ENCODE measurements at regions not wholly inside any gene's neighbourhood (a gene's known extent, or its start where the extent isn't known, plus 50 kb on each side); places are given as distances from the start of the nearest gene placed in this dataset.

- WGBS, 2 experiments, result 97% methylated on average over 2 of the region's 2 CpGs; no CpG with 5 or more reads in 1 of the 2 experiments
- Histone ChIP-seq H3K4me3 (ENCODE audit: insufficient read depth, low read depth, low read length) (no peak overlapping the region), H3K4me1 (ENCODE audit: control insufficient read depth, insufficient read depth, low read length) (no peaks in the 10 kb centered on the region), H3K27ac (ENCODE audit: insufficient read depth, low read depth, low read length, poor library complexity, severe bottlenecking) (no peak overlapping the region), H3K9me3 (ENCODE audit: control insufficient read depth, low read length) (no peaks in the 10 kb centered on the region), H3K36me3 (ENCODE audit: control insufficient read depth, insufficient read depth, low read length) (no peaks in the 10 kb centered on the region), H3K27me3 (ENCODE audit: control insufficient read depth, insufficient read depth, low read length, poor library complexity, severe bottlenecking) (no peaks in the 10 kb centered on the region)
Observed at GRCh38 chr9:28177142-28177541, 603.9 kb upstream of the C9orf72 start.

- 84 to 91% methylated on average over 4 of the region's 4 CpGs for WGBS, 2 experiments
- no peak overlapping the region for H3K4me3 ChIP-seq (ENCODE audit: insufficient read depth, low read depth, low read length)
- no peaks in the 10 kb centered on the region for H3K27me3 ChIP-seq (ENCODE audit: control insufficient read depth, insufficient read depth, low read length, poor library complexity, severe bottlenecking)
- no peaks in the 10 kb centered on the region for H3K36me3 ChIP-seq (ENCODE audit: control insufficient read depth, insufficient read depth, low read length)
- no peak overlapping the region for H3K27ac ChIP-seq (ENCODE audit: insufficient read depth, low read depth, low read length, poor library complexity, severe bottlenecking)
- no peaks in the 10 kb centered on the region for H3K9me3 ChIP-seq (ENCODE audit: control insufficient read depth, low read length)
- no peaks in the 10 kb centered on the region for H3K4me1 ChIP-seq (ENCODE audit: control insufficient read depth, insufficient read depth, low read length)
Observed at GRCh38 chr9:28177925-28178324, 604.6 kb upstream of the C9orf72 start.

GRCh38 chr9:28179893-28180292 is 606.6 kb upstream of the C9orf72 start:
- H3K4me1 ChIP-seq (ENCODE audit: control insufficient read depth, insufficient read depth, low read length), result no peaks in the 10 kb centered on the region
- H3K27me3 ChIP-seq (ENCODE audit: control insufficient read depth, insufficient read depth, low read length, poor library complexity, severe bottlenecking), result no peaks in the 10 kb centered on the region
- no peaks in the 10 kb centered on the region for H3K9me3 ChIP-seq (ENCODE audit: control insufficient read depth, low read length)
- WGBS, 2 experiments, result 82 to 95% methylated on average over 2 of the region's 2 CpGs
- H3K36me3 ChIP-seq (ENCODE audit: control insufficient read depth, insufficient read depth, low read length), result no peaks in the 10 kb centered on the region
- H3K27ac ChIP-seq (ENCODE audit: insufficient read depth, low read depth, low read length, poor library complexity, severe bottlenecking), result no peak overlapping the region
- no peak overlapping the region for H3K4me3 ChIP-seq (ENCODE audit: insufficient read depth, low read depth, low read length)

GRCh38 chr9:28190981-28191380 is 617.7 kb upstream of the C9orf72 start:
- H3K4me1 ChIP-seq (ENCODE audit: control insufficient read depth, insufficient read depth, low read length), result no peaks in the 10 kb centered on the region
- H3K36me3 ChIP-seq (ENCODE audit: control insufficient read depth, insufficient read depth, low read length), result no peaks in the 10 kb centered on the region
- 100% methylated on average over 1 of the region's 2 CpGs for WGBS, 2 experiments
- no peaks in the 10 kb centered on the region for H3K9me3 ChIP-seq (ENCODE audit: control insufficient read depth, low read length)
- no peak overlapping the region for H3K27ac ChIP-seq (ENCODE audit: insufficient read depth, low read depth, low read length, poor library complexity, severe bottlenecking)
- H3K4me3 ChIP-seq (ENCODE audit: insufficient read depth, low read depth, low read length), result no peak overlapping the region
- H3K27me3 ChIP-seq (ENCODE audit: control insufficient read depth, insufficient read depth, low read length, poor library complexity, severe bottlenecking), result no peaks in the 10 kb centered on the region

- Histone ChIP-seq H3K9me3 (ENCODE audit: control insufficient read depth, low read length) (no peaks in the 10 kb centered on the region), H3K4me3 (ENCODE audit: insufficient read depth, low read depth, low read length) (no peak overlapping the region), H3K27me3 (ENCODE audit: control insufficient read depth, insufficient read depth, low read length, poor library complexity, severe bottlenecking) (no peaks in the 10 kb centered on the region), H3K4me1 (ENCODE audit: control insufficient read depth, insufficient read depth, low read length) (no peaks in the 10 kb centered on the region), H3K27ac (ENCODE audit: insufficient read depth, low read depth, low read length, poor library complexity, severe bottlenecking) (no peak overlapping the region), H3K36me3 (ENCODE audit: control insufficient read depth, insufficient read depth, low read length) (no peaks in the 10 kb centered on the region)
Observed at GRCh38 chr9:28197653-28198052, 624.4 kb upstream of the C9orf72 start.

- Histone ChIP-seq H3K27me3 (ENCODE audit: control insufficient read depth, insufficient read depth, low read length, poor library complexity, severe bottlenecking) (no peaks in the 10 kb centered on the region), H3K27ac (ENCODE audit: insufficient read depth, low read depth, low read length, poor library complexity, severe bottlenecking) (no peak overlapping the region), H3K4me1 (ENCODE audit: control insufficient read depth, insufficient read depth, low read length) (no peaks in the 10 kb centered on the region), H3K9me3 (ENCODE audit: control insufficient read depth, low read length) (no peaks in the 10 kb centered on the region), H3K36me3 (ENCODE audit: control insufficient read depth, insufficient read depth, low read length) (no peaks in the 10 kb centered on the region), H3K4me3 (ENCODE audit: insufficient read depth, low read depth, low read length) (no peak overlapping the region)
- 86% methylated on average over 1 of the region's 1 CpG; no CpG with 5 or more reads in 1 of the 2 experiments for WGBS, 2 experiments
Observed at GRCh38 chr9:28203036-28203435, 629.8 kb upstream of the C9orf72 start.

GRCh38 chr9:28206280-28206679 is 633.0 kb upstream of the C9orf72 start:
- Histone ChIP-seq H3K4me3 (ENCODE audit: insufficient read depth, low read depth, low read length) (no peak overlapping the region), H3K27me3 (ENCODE audit: control insufficient read depth, insufficient read depth, low read length, poor library complexity, severe bottlenecking) (no peaks in the 10 kb centered on the region), H3K27ac (ENCODE audit: insufficient read depth, low read depth, low read length, poor library complexity, severe bottlenecking) (no peak overlapping the region), H3K9me3 (ENCODE audit: control insufficient read depth, low read length) (no peaks in the 10 kb centered on the region), H3K36me3 (ENCODE audit: control insufficient read depth, insufficient read depth, low read length) (no peaks in the 10 kb centered on the region), H3K4me1 (ENCODE audit: control insufficient read depth, insufficient read depth, low read length) (no peaks in the 10 kb centered on the region)

- H3K4me1 ChIP-seq (ENCODE audit: control insufficient read depth, insufficient read depth, low read length), result no peaks in the 10 kb centered on the region
- 89 to 100% methylated on average over 1 of the region's 1 CpG for WGBS, 2 experiments
Observed at GRCh38 chr9:28207657-28208056, 634.4 kb upstream of the C9orf72 start.

GRCh38 chr9:28209130-28209529 is 635.8 kb upstream of the C9orf72 start:
- Histone ChIP-seq H3K36me3 (ENCODE audit: control insufficient read depth, insufficient read depth, low read length) (no peaks in the 10 kb centered on the region), H3K27ac (ENCODE audit: insufficient read depth, low read depth, low read length, poor library complexity, severe bottlenecking) (no peak overlapping the region), H3K4me3 (ENCODE audit: insufficient read depth, low read depth, low read length) (no peak overlapping the region), H3K4me1 (ENCODE audit: control insufficient read depth, insufficient read depth, low read length) (no peaks in the 10 kb centered on the region), H3K9me3 (ENCODE audit: control insufficient read depth, low read length) (no peaks in the 10 kb centered on the region), H3K27me3 (ENCODE audit: control insufficient read depth, insufficient read depth, low read length, poor library complexity, severe bottlenecking) (no peaks in the 10 kb centered on the region)
- 93 to 100% methylated on average over 2 to 3 of the region's 3 CpGs for WGBS, 2 experiments

More at GRCh38 chr9:28207657-28208056, 634.4 kb upstream of the C9orf72 start:
- H3K36me3 ChIP-seq (ENCODE audit: control insufficient read depth, insufficient read depth, low read length), result no peaks in the 10 kb centered on the region
- H3K27ac ChIP-seq (ENCODE audit: insufficient read depth, low read depth, low read length, poor library complexity, severe bottlenecking), result no peak overlapping the region
- no peak overlapping the region for H3K4me3 ChIP-seq (ENCODE audit: insufficient read depth, low read depth, low read length)
- no peaks in the 10 kb centered on the region for H3K27me3 ChIP-seq (ENCODE audit: control insufficient read depth, insufficient read depth, low read length, poor library complexity, severe bottlenecking)
- H3K9me3 ChIP-seq (ENCODE audit: control insufficient read depth, low read length), result no peaks in the 10 kb centered on the region

- Histone ChIP-seq H3K27ac (ENCODE audit: insufficient read depth, low read depth, low read length, poor library complexity, severe bottlenecking) (no peak overlapping the region), H3K36me3 (ENCODE audit: control insufficient read depth, insufficient read depth, low read length) (no peaks in the 10 kb centered on the region)
Observed at GRCh38 chr9:28212979-28213378, 639.7 kb upstream of the C9orf72 start.

More at GRCh38 chr9:28212979-28213378, 639.7 kb upstream of the C9orf72 start:
- H3K9me3 ChIP-seq (ENCODE audit: control insufficient read depth, low read length), result no peaks in the 10 kb centered on the region
- H3K27me3 ChIP-seq (ENCODE audit: control insufficient read depth, insufficient read depth, low read length, poor library complexity, severe bottlenecking), result no peaks in the 10 kb centered on the region
- H3K4me3 ChIP-seq (ENCODE audit: insufficient read depth, low read depth, low read length), result no peak overlapping the region
- no peaks in the 10 kb centered on the region for H3K4me1 ChIP-seq (ENCODE audit: control insufficient read depth, insufficient read depth, low read length)

All from ectodermal cell (in vitro differentiated cells).